Neural cell (in vitro differentiated cells): ENCODE measurements at regions not wholly inside any gene's neighbourhood (a gene's known extent, or its start where the extent isn't known, plus 50 kb on each side); places are given as distances from the start of the nearest gene placed in this dataset.
A peak's percentile ranks its signal among the peaks of the same experiment; 100 is the strongest.

Experiments used
- H2AFZ ChIP-seq: fragments of 200-600, 300-800 bp; sonication (generic), shearing (Covaris generic); 2 replicates; pipeline ENCODE4 v1.6.0; 2014; ENCODE audit warnings: low read depth, mild to moderate bottlenecking, antibody characterized with exemption, low read length, moderate library complexity
- H3F3A ChIP-seq: fragments of 200-600 bp; shearing (Covaris generic); 2 replicates; pipeline ENCODE4 v1.6.1; 2016; ENCODE audit warnings: mild to moderate bottlenecking, moderate library complexity, mixed read lengths, antibody characterized with exemption, low read length; ENCODE audit not compliant: insufficient read depth, poor library complexity, severe bottlenecking
- H3K27ac ChIP-seq: fragments of 200-600, 300-800 bp; sonication (generic), shearing (Covaris generic); 2 replicates; pipeline ENCODE4 v1.5.1; 2014; ENCODE audit warnings: mild to moderate bottlenecking, low read length, moderate library complexity
- H3K27me3 ChIP-seq: fragments of 300-800, 200-600 bp; sonication (generic), shearing (Covaris generic); 2 replicates; pipeline ENCODE4 v1.6.0; 2014; ENCODE audit warnings: mild to moderate bottlenecking, low read depth, low read length, moderate library complexity; ENCODE audit not compliant: insufficient read depth
- H3K36me3 ChIP-seq: fragments of 300-800, 200-600 bp; sonication (generic), shearing (Covaris generic); 2 replicates; pipeline ENCODE4 v1.5.1; 2014; ENCODE audit warnings: mild to moderate bottlenecking, antibody characterized with exemption, low read length, moderate library complexity; ENCODE audit not compliant: insufficient read depth
- H3K4me2 ChIP-seq: fragments of 300-800, 200-600 bp; sonication (generic), shearing (Covaris generic); 2 replicates; pipeline ENCODE4 v1.6.0; 2014; ENCODE audit warnings: mild to moderate bottlenecking, low read length
- H3K4me3 ChIP-seq: fragments of 300-800, 200-600 bp; sonication (generic), shearing (Covaris generic); 2 replicates; pipeline ENCODE4 v1.5.1; 2014; ENCODE audit warnings: mild to moderate bottlenecking, low read length, moderate library complexity
- H3K79me2 ChIP-seq: fragments of 200-600 bp; shearing (Covaris generic); replicated peaks from 2 replicates; pipeline ENCODE4 v1.6.0; 2014; ENCODE audit warnings: mild to moderate bottlenecking, low read length, moderate library complexity; ENCODE audit not compliant: insufficient read depth
- H3K9ac ChIP-seq: fragments of 300-800, 200-600 bp; sonication (generic), shearing (Covaris generic); 2 replicates; pipeline ENCODE4 v1.6.1; 2016; ENCODE audit warnings: mild to moderate bottlenecking, low read length, mixed read lengths
- H3K9me2 ChIP-seq: fragments of 200-600 bp; shearing (Covaris generic); 2 replicates; pipeline ENCODE4 v1.6.1; 2016; ENCODE audit warnings: mild to moderate bottlenecking, low read length, mixed read lengths; ENCODE audit not compliant: insufficient read depth
- H3K9me3 ChIP-seq: fragments of 200-600, 300-800 bp; sonication (generic), shearing (Covaris generic); 2 replicates; pipeline ENCODE4 v1.6.1; 2016; ENCODE audit warnings: mild to moderate bottlenecking, mixed run types, low read length, moderate library complexity, mixed read lengths
- H4K20me1 ChIP-seq: fragments of 200-600 bp; shearing (Covaris generic); 2 replicates; pipeline ENCODE4 v1.6.1; 2016; ENCODE audit warnings: mild to moderate bottlenecking, mixed run types; ENCODE audit not compliant: insufficient read depth
- CTCF ChIP-seq: fragments of 450-650 bp; IDR thresholded peaks from 2 replicates; pipeline ENCODE4 v1.5.1; 2014; ENCODE audit warnings: antibody characterized with exemption, mild to moderate bottlenecking, moderate library complexity; ENCODE audit not compliant: poor library complexity, severe bottlenecking
- EP300 ChIP-seq: fragments of 450-650 bp; conservative IDR thresholded peaks from 2 replicates; pipeline ENCODE4 v1.6.1; 2014; ENCODE audit warnings: antibody characterized with exemption, mild to moderate bottlenecking, moderate library complexity; ENCODE audit not compliant: poor library complexity, severe bottlenecking
- EZH2 ChIP-seq: fragments of 200-600, 300-800 bp; shearing (Covaris generic), sonication (generic); IDR thresholded peaks from 2 replicates; pipeline ENCODE4 v1.6.1; 2014; ENCODE audit warnings: antibody characterized with exemption, low read length, borderline replicate concordance, mild to moderate bottlenecking; ENCODE audit not compliant: insufficient read depth, poor library complexity, severe bottlenecking
- MXI1 ChIP-seq: fragments of 450-650 bp; conservative IDR thresholded peaks from 2 replicates; pipeline ENCODE4 v1.6.1; 2014; ENCODE audit warnings: antibody characterized with exemption, mild to moderate bottlenecking; ENCODE audit not compliant: poor library complexity, severe bottlenecking
- POLR2AphosphoS5 ChIP-seq: IDR thresholded peaks from 2 replicates; pipeline ENCODE4 v1.6.1; 2012
- RAD21 ChIP-seq: fragments of 450-650 bp; conservative IDR thresholded peaks from 2 replicates; pipeline ENCODE4 v1.6.1; 2014; ENCODE audit warnings: antibody characterized with exemption, mild to moderate bottlenecking, moderate library complexity
- REST ChIP-seq: IDR thresholded peaks from 2 replicates; pipeline ENCODE4 v1.6.1; 2012; ENCODE audit warnings: borderline replicate concordance
- SMC3 ChIP-seq: fragments of 450-650 bp; conservative IDR thresholded peaks from 2 replicates; pipeline ENCODE4 v1.6.1; 2014; ENCODE audit warnings: antibody characterized with exemption, mild to moderate bottlenecking, moderate library complexity; ENCODE audit not compliant: poor library complexity
- TAF1 ChIP-seq: IDR thresholded peaks from 2 replicates; pipeline ENCODE4 v1.6.1; 2012; ENCODE audit warnings: low read depth

- Histone ChIP-seq H3K4me2 (no peak overlapping the region), H2AFZ (no peak overlapping the region), H3K9me2 (no peaks in the 10 kb centered on the region), H3K9me3 (no peaks in the 10 kb centered on the region), H3K27ac (peak overlapping the region; percentile 67), H3F3A (no peaks in the 10 kb centered on the region), H3K9ac (no peak overlapping the region), H4K20me1 (no peaks in the 10 kb centered on the region), H3K27me3 (no peaks in the 10 kb centered on the region), H3K4me3 (peak overlapping the region; percentile 11), H3K36me3 (no peaks in the 10 kb centered on the region), H3K79me2 (no peaks in the 10 kb centered on the region)
- peak; percentile 90 for TF ChIP-seq EP300
- TF ChIP-seq REST = no peak
- peak; percentile 61 for TF ChIP-seq POLR2AphosphoS5
- no peak for TF ChIP-seq CTCF
- no peak for TF ChIP-seq MXI1
- no peak for TF ChIP-seq SMC3
- TF ChIP-seq TAF1 = no peak
These were observed 344.0 kb upstream of the FAT3 start for GRCh38 chr11:91880660-91881059.

- Histone ChIP-seq H3K9me3 (no peaks in the 10 kb centered on the region), H2AFZ (no peak overlapping the region), H3K9ac (no peak overlapping the region), H3K27me3 (no peaks in the 10 kb centered on the region), H3K4me3 (no peak overlapping the region), H3K9me2 (no peaks in the 10 kb centered on the region), H3K79me2 (no peaks in the 10 kb centered on the region), H3K27ac (no peak overlapping the region), H3F3A (no peaks in the 10 kb centered on the region), H3K4me2 (no peak overlapping the region), H3K36me3 (no peaks in the 10 kb centered on the region), H4K20me1 (no peaks in the 10 kb centered on the region)
- TF ChIP-seq CTCF (no peak), SMC3 (no peak), EZH2 (no peak), REST (no peak), POLR2AphosphoS5 (no peak), RAD21 (no peak), MXI1 (no peak), EP300 (no peak), TAF1 (no peak)
These were observed 347.9 kb upstream of the FAT3 start for GRCh38 chr11:91876746-91877145.
